Lower leg skin (tissue), 3 donors: ENCODE measurements at regions not wholly inside any gene's neighbourhood (a gene's known extent, or its start where the extent isn't known, plus 50 kb on each side); places are given as distances from the start of the nearest gene placed in this dataset.

ENCODE experiments used
- CTCF ChIP-seq, 3 donors: fragments of 450-650 bp; IDR thresholded peaks; one replicate each; pipeline ENCODE4 v1.5.1; 2016; ENCODE audit warnings: antibody characterized with exemption in 3 of 3, mild to moderate bottlenecking in 3 of 3, moderate library complexity in 2 of 3
- POLR2A ChIP-seq, 2 donors: fragments of 450-650 bp; IDR thresholded peaks; one replicate each; pipeline ENCODE4 v1.6.1; 2016 to 2017; ENCODE audit warnings: antibody characterized with exemption in 2 of 2, mild to moderate bottlenecking in 1 of 2, moderate library complexity in 1 of 2

- TF ChIP-seq POLR2A (IDR thresholded peaks at IDR 0.05) (no peak), CTCF (IDR thresholded peaks at IDR 0.05) (no peak)
Observed at GRCh38 chr4:129246910-129247461, 151.0 kb downstream of the C4orf33 start.
